Glutamatergic neuron (in vitro differentiated cells): ENCODE measurements at regions not wholly inside any gene's neighbourhood (a gene's known extent, or its start where the extent isn't known, plus 50 kb on each side); places are given as distances from the start of the nearest gene placed in this dataset.

ENCODE experiments used
- DNase-seq: peaks from one replicate; pipeline ENCODE4 v3.0.0; 2022
- H3K27ac Mint-ChIP-seq: one replicate; pipeline ENCODE4 v1.8.0; 2020; ENCODE audit warnings: mild to moderate bottlenecking, mixed read lengths, inconsistent platforms; ENCODE audit not compliant: unreplicated experiment
- H3K27me3 Mint-ChIP-seq: one replicate; pipeline ENCODE4 v1.8.0; 2020; ENCODE audit warnings: mild to moderate bottlenecking, moderate library complexity, mixed read lengths, inconsistent platforms; ENCODE audit not compliant: unreplicated experiment
- H3K36me3 Mint-ChIP-seq: one replicate; pipeline ENCODE4 v1.8.0; 2020; ENCODE audit warnings: mild to moderate bottlenecking, mixed read lengths, inconsistent platforms; ENCODE audit not compliant: unreplicated experiment
- H3K4me1 Mint-ChIP-seq: one replicate; pipeline ENCODE4 v1.8.0; 2020; ENCODE audit warnings: mild to moderate bottlenecking, low read depth, mixed read lengths, inconsistent platforms; ENCODE audit not compliant: unreplicated experiment
- H3K4me3 Mint-ChIP-seq: one replicate; pipeline ENCODE4 v1.8.0; 2020; ENCODE audit warnings: mild to moderate bottlenecking, mixed read lengths, inconsistent platforms; ENCODE audit not compliant: unreplicated experiment
- H3K9me3 Mint-ChIP-seq: one replicate; pipeline ENCODE4 v1.8.0; 2020; ENCODE audit warnings: mild to moderate bottlenecking, moderate library complexity, mixed read lengths, inconsistent platforms; ENCODE audit not compliant: unreplicated experiment
- CTCF ChIP-seq: fragments of 200-600 bp; sonication (generic); IDR thresholded peaks from one replicate; pipeline ENCODE4 v1.5.0; 2021; ENCODE audit not compliant: partially characterized antibody, unreplicated experiment

DNA sequence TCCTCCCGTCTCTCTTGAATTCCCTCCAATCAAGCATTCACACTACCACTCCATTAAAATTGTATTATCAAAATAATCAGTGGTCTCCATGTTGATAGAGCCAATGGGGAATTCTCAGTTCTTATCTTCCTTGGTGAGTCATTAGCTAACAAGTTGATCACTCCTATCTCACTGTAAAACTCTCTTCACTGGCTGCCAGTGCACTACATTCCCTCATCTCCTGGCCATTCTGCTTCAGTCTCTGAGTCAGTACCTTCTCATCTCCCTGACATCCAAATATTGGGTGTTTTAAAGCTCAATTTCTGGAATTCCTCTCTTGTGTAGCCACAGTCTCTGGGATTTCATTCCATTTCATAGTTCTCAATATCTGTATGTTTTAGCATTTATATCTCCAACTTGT, 175.2 kb downstream of the ALDH1A2 start:
- no peak for TF ChIP-seq CTCF
- H3K4me3 Mint-ChIP-seq: no peak overlapping the region

GRCh38 chr15:57890878-57891277, 174.6 kb downstream of the ALDH1A2 start:
- Mint-ChIP-seq H3K27me3 (peaks cover 2% of the 10 kb centered on the region), H3K27ac (no peak overlapping the region), H3K9me3 (no peaks in the 10 kb centered on the region), H3K36me3 (no peaks in the 10 kb centered on the region), H3K4me1 (no peaks in the 10 kb centered on the region), H3K4me3 (no peak overlapping the region)
- no peak for DNase-seq
- no peak for TF ChIP-seq CTCF

More for the DNA sequence above, 175.2 kb downstream of the ALDH1A2 start:
- H3K9me3 Mint-ChIP-seq: no peaks in the 10 kb centered on the region
- H3K27ac Mint-ChIP-seq: no peak overlapping the region
- peaks cover 2% of the 10 kb centered on the region for H3K27me3 Mint-ChIP-seq
- no peaks in the 10 kb centered on the region for H3K36me3 Mint-ChIP-seq
- DNase-seq: no peak
- no peaks in the 10 kb centered on the region for H3K4me1 Mint-ChIP-seq

GRCh38 chr15:57892181-57892580, 173.3 kb downstream of the ALDH1A2 start:
- Mint-ChIP-seq H3K4me1 (no peaks in the 10 kb centered on the region), H3K36me3 (no peaks in the 10 kb centered on the region), H3K27ac (no peak overlapping the region), H3K9me3 (no peaks in the 10 kb centered on the region), H3K27me3 (peaks cover 2% of the 10 kb centered on the region), H3K4me3 (no peak overlapping the region)
- no peak for DNase-seq
- no peak for TF ChIP-seq CTCF

- peaks cover 2% of the 10 kb centered on the region for H3K27me3 Mint-ChIP-seq
- H3K4me3 Mint-ChIP-seq: no peak overlapping the region
- H3K4me1 Mint-ChIP-seq: no peaks in the 10 kb centered on the region
- DNase-seq: no peak
- no peaks in the 10 kb centered on the region for H3K9me3 Mint-ChIP-seq
- no peak overlapping the region for H3K27ac Mint-ChIP-seq
- no peak for TF ChIP-seq CTCF
- H3K36me3 Mint-ChIP-seq: no peaks in the 10 kb centered on the region
Observed at GRCh38 chr15:57893040-57893439, 172.5 kb downstream of the ALDH1A2 start.

- Mint-ChIP-seq H3K27ac (no peak overlapping the region), H3K4me3 (no peak overlapping the region), H3K9me3 (no peaks in the 10 kb centered on the region), H3K27me3 (peaks cover 2% of the 10 kb centered on the region), H3K36me3 (no peaks in the 10 kb centered on the region), H3K4me1 (no peaks in the 10 kb centered on the region)
- no peak for TF ChIP-seq CTCF
- no peak for DNase-seq
Observed at GRCh38 chr15:57895291-57895690, 170.2 kb downstream of the ALDH1A2 start.
